22Rv1 (cell line): ENCODE measurements at regions not wholly inside any gene's neighbourhood (a gene's known extent, or its start where the extent isn't known, plus 50 kb on each side); places are given as distances from the start of the nearest gene placed in this dataset.

Source experiments
- ZFX ChIP-seq: fragments of 450-650 bp; IDR thresholded peaks from 2 replicates; pipeline ENCODE4 v1.6.1; 2017; ENCODE audit warnings: antibody characterized with exemption, borderline replicate concordance
- TF ChIP-seq, protein P1 (sequence below): fragments of 450-650 bp; IDR thresholded peaks from 2 replicates; pipeline ENCODE4 v1.5.1; 2017; ENCODE audit warnings: mild to moderate bottlenecking

DNA sequence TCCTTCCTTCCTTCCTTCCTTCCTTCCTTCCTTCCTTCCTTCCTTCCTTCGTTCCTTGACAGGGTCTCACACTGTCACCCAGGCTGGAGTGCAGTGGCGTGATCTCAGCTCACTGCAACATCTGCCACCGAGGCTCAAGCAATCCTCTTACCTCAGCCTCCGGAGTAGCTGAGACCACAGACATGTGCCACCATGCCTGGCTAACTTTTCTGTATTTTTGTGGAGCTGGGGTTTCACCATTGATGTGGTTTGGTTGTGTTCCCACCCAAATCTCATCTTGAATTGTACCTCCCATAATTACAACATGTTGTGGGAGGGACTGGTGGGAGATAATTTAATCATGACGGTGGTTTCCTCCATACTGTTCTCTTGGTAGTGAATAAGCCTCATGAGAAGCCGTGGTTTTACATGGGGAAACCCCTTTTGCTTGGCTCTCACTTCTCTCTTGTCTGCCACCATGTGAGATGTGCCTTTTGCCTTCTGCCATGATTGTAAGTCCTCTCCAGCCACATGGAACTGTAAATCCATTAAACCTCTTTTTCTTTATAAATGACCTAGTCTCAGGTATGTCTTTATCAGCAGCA, 90.3 kb upstream of the MPHOSPH6 start:
- TF ChIP-seq, protein P1, sequence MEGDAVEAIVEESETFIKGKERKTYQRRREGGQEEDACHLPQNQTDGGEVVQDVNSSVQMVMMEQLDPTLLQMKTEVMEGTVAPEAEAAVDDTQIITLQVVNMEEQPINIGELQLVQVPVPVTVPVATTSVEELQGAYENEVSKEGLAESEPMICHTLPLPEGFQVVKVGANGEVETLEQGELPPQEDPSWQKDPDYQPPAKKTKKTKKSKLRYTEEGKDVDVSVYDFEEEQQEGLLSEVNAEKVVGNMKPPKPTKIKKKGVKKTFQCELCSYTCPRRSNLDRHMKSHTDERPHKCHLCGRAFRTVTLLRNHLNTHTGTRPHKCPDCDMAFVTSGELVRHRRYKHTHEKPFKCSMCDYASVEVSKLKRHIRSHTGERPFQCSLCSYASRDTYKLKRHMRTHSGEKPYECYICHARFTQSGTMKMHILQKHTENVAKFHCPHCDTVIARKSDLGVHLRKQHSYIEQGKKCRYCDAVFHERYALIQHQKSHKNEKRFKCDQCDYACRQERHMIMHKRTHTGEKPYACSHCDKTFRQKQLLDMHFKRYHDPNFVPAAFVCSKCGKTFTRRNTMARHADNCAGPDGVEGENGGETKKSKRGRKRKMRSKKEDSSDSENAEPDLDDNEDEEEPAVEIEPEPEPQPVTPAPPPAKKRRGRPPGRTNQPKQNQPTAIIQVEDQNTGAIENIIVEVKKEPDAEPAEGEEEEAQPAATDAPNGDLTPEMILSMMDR = no peak
- TF ChIP-seq ZFX = no peak
